H9 (cell line): ENCODE measurements at regions not wholly inside any gene's neighbourhood (a gene's known extent, or its start where the extent isn't known, plus 50 kb on each side); places are given as distances from the start of the nearest gene placed in this dataset.
A peak's percentile ranks its signal among the peaks of the same experiment; 100 is the strongest.

Source experiments
- DNase-seq: peaks from one replicate; pipeline ENCODE4 v3.0.0-alpha.2; 2017
- H2AFZ ChIP-seq: one replicate; pipeline ENCODE4 v1.6.1; 2013; ENCODE audit warnings: mild to moderate bottlenecking, low read length, control low read depth, moderate library complexity
- H2AK5ac ChIP-seq: 2 replicates; pipeline ENCODE4 v1.6.1; 2013; ENCODE audit warnings: low read length, control low read depth, mixed read lengths; ENCODE audit not compliant: insufficient read length
- H2BK120ac ChIP-seq: one replicate; pipeline ENCODE4 v1.6.1; 2013; ENCODE audit warnings: low read depth, mild to moderate bottlenecking, low read length, control low read depth, inconsistent platforms; ENCODE audit not compliant: poor library complexity, severe bottlenecking
- H2BK12ac ChIP-seq: 2 replicates; pipeline ENCODE4 v1.6.1; 2013; ENCODE audit warnings: low read length, control low read depth, mixed read lengths, low read depth; ENCODE audit not compliant: insufficient read length
- H2BK15ac ChIP-seq: 2 replicates; pipeline ENCODE4 v1.6.1; 2013; ENCODE audit warnings: low read depth, low read length, control low read depth
- H2BK20ac ChIP-seq: one replicate; pipeline ENCODE4 v1.6.1; 2013; ENCODE audit warnings: low read depth, mild to moderate bottlenecking, low read length, control low read depth, inconsistent platforms; ENCODE audit not compliant: poor library complexity, severe bottlenecking
- H2BK5ac ChIP-seq: 2 replicates; pipeline ENCODE4 v1.6.1; 2013; ENCODE audit warnings: low read length, control low read depth, mixed read lengths; ENCODE audit not compliant: insufficient read length
- H3K14ac ChIP-seq: 2 replicates; pipeline ENCODE4 v1.6.1; 2013; ENCODE audit warnings: low read length, control low read depth; ENCODE audit not compliant: insufficient read depth
- H3K18ac ChIP-seq: 2 replicates; pipeline ENCODE4 v1.6.1; 2013; ENCODE audit warnings: low read depth, mild to moderate bottlenecking, mixed read lengths, low read length, control low read depth; ENCODE audit not compliant: insufficient read length
- H3K23ac ChIP-seq: 2 replicates; pipeline ENCODE4 v1.6.1; 2013; ENCODE audit warnings: low read length, control low read depth, mixed read lengths, low read depth; ENCODE audit not compliant: insufficient read length
- H3K23me2 ChIP-seq: 2 replicates; pipeline ENCODE4 v1.6.1; 2013; ENCODE audit warnings: low read depth, mild to moderate bottlenecking, mixed read lengths, low read length, control low read depth; ENCODE audit not compliant: insufficient read length, poor library complexity, severe bottlenecking
- H3K27ac ChIP-seq: 2 replicates; pipeline ENCODE4 v1.5.1; 2013; ENCODE audit warnings: low read length, control low read depth, mixed read lengths, low read depth; ENCODE audit not compliant: insufficient read length
- H3K27me3 ChIP-seq: 2 replicates; pipeline ENCODE4 v1.6.1; 2013; ENCODE audit warnings: low read length, control low read depth, inconsistent platforms; ENCODE audit not compliant: insufficient read depth
- H3K4ac ChIP-seq: 2 replicates; pipeline ENCODE4 v1.6.1; 2013; ENCODE audit warnings: low read depth, mild to moderate bottlenecking, control low read depth, inconsistent platforms, low read length, moderate library complexity
- H3K4me1 ChIP-seq: 2 replicates; pipeline ENCODE4 v1.6.1; 2013; ENCODE audit warnings: low read length, control low read depth, inconsistent platforms; ENCODE audit not compliant: insufficient read depth
- H3K4me2 ChIP-seq: 2 replicates; pipeline ENCODE4 v1.6.1; 2013; ENCODE audit warnings: low read length, control low read depth, mixed read lengths; ENCODE audit not compliant: insufficient read length, insufficient read depth
- H3K56ac ChIP-seq: 2 replicates; pipeline ENCODE4 v1.6.1; 2013; ENCODE audit warnings: low read depth, mild to moderate bottlenecking, mixed read lengths, low read length, control low read depth; ENCODE audit not compliant: insufficient read length
- H3K79me1 ChIP-seq: 2 replicates; pipeline ENCODE4 v1.6.1; 2013; ENCODE audit warnings: low read depth, mild to moderate bottlenecking, moderate library complexity, low read length, control low read depth, inconsistent platforms; ENCODE audit not compliant: insufficient read depth, poor library complexity, severe bottlenecking
- H3K79me2 ChIP-seq: 2 replicates; pipeline ENCODE4 v1.6.1; 2013; ENCODE audit warnings: low read length, control low read depth, inconsistent platforms; ENCODE audit not compliant: insufficient read depth
- H3K9ac ChIP-seq: 2 replicates; pipeline ENCODE4 v1.6.1; 2013; ENCODE audit warnings: low read length, control low read depth, mixed read lengths; ENCODE audit not compliant: insufficient read length; ENCODE audit errors: extremely low read depth
- H3K9me3 ChIP-seq: one replicate; pipeline ENCODE4 v1.6.1; 2013; ENCODE audit warnings: low read depth, low read length, inconsistent platforms; ENCODE audit not compliant: control insufficient read depth
- H3T11ph ChIP-seq: one replicate; pipeline ENCODE4 v1.6.1; 2013; ENCODE audit warnings: mild to moderate bottlenecking, low read length, control low read depth, inconsistent platforms
- H4K20me1 ChIP-seq: one replicate; pipeline ENCODE4 v1.6.1; 2013; ENCODE audit not compliant: control insufficient read depth, insufficient read length, insufficient read depth
- H4K5ac ChIP-seq: 2 replicates; pipeline ENCODE4 v1.6.1; 2013; ENCODE audit warnings: low read depth, mild to moderate bottlenecking, mixed read lengths, low read length, control low read depth; ENCODE audit not compliant: insufficient read length
- H4K8ac ChIP-seq: replicated peaks from 2 replicates; pipeline ENCODE4 v1.6.1; 2013; ENCODE audit warnings: low read length, control low read depth, mixed read lengths, low read depth; ENCODE audit not compliant: insufficient read length
- H4K91ac ChIP-seq: 2 replicates; pipeline ENCODE4 v1.6.1; 2013; ENCODE audit warnings: low read depth, mild to moderate bottlenecking, moderate library complexity, mixed read lengths, low read length, control low read depth; ENCODE audit not compliant: insufficient read length
- H3K27ac Mint-ChIP-seq, 3 experiments: 2 replicates in 2 of 3; 3 replicates in 1 of 3; pipeline ENCODE4 v1.8.0; 2020 to 2021; ENCODE audit warnings: mixed read lengths in 3 of 3, mild to moderate bottlenecking in 1 of 3, moderate library complexity in 1 of 3
- H3K27me3 Mint-ChIP-seq: 2 replicates; pipeline ENCODE4 v1.8.0; 2021; ENCODE audit warnings: low read depth, mild to moderate bottlenecking, moderate library complexity, mixed read lengths
- H3K36me3 Mint-ChIP-seq, 3 experiments: 2 replicates in 2 of 3; 3 replicates in 1 of 3; pipeline ENCODE4 v1.8.0; 2020 to 2021; ENCODE audit warnings: low read depth in 3 of 3, mixed read lengths in 3 of 3; ENCODE audit not compliant: insufficient read depth in 1 of 3
- H3K4me1 Mint-ChIP-seq, 2 experiments: 2 replicates each; pipeline ENCODE4 v1.8.0; 2020; ENCODE audit warnings: mixed read lengths in 2 of 2
- H3K4me3 Mint-ChIP-seq, 2 experiments: 2 replicates in 1 of 2; 3 replicates in 1 of 2; pipeline ENCODE4 v1.8.0; 2020 to 2021; ENCODE audit warnings: mild to moderate bottlenecking in 2 of 2, mixed read lengths in 2 of 2, moderate library complexity in 1 of 2
- H3K9me3 Mint-ChIP-seq, 2 experiments: 2 replicates in 1 of 2; 3 replicates in 1 of 2; pipeline ENCODE4 v1.8.0; 2020; ENCODE audit warnings: mild to moderate bottlenecking in 2 of 2, mixed read lengths in 2 of 2, moderate library complexity in 1 of 2
- CTCF ChIP-seq: fragments of 200-600 bp; sonication (generic); conservative IDR thresholded peaks from 3 replicates; pipeline ENCODE4 v1.8.0; 2021; ENCODE audit warnings: antibody characterized with exemption, mild to moderate bottlenecking
- WGBS: extraction: QIAGEN DNeasy Blood & Tissue Kit; methylation state at CpG from one replicate; pipeline ENCODE4 v1.1.7; 2013; ENCODE audit warnings: missing lambda C conversion rate, low lambda C conversion rate, mixed read lengths; ENCODE audit not compliant: insufficient read length; ENCODE audit errors: extremely low coverage; 5-methylcytosine and 5-hydroxymethylcytosine counted together

- Histone ChIP-seq H2BK20ac (no peak overlapping the region), H3K9me3 (peaks cover 17% of the 10 kb centered on the region), H3K14ac (no peak overlapping the region), H3K4me1 (no peaks in the 10 kb centered on the region; the same call in 1 of the 2 replicates), H3K9ac (no peak overlapping the region), H4K8ac (no peak overlapping the region), H3T11ph (no peak overlapping the region), H3K4me2 (no peak overlapping the region), H3K18ac (no peak overlapping the region), H3K56ac (no peak overlapping the region), H3K79me2 (0 out of 2 replicates have a peak, but pooled peaks cover 2% of the 10 kb centered on the region), H2BK5ac (no peak overlapping the region), H4K20me1 (no peaks in the 10 kb centered on the region), H4K91ac (no peak overlapping the region), H2AK5ac (no peak overlapping the region), H3K27ac (no peak overlapping the region), H2BK15ac (no peak overlapping the region), H3K79me1 (no peaks in the 10 kb centered on the region), H3K23me2 (no peaks in the 10 kb centered on the region), H2AFZ (no peak overlapping the region), H4K5ac (no peak overlapping the region), H2BK120ac (no peak overlapping the region), H3K23ac (no peak overlapping the region), H3K27me3 (no peaks in the 10 kb centered on the region), H2BK12ac (no peak overlapping the region), H3K4ac (no peak overlapping the region)
- WGBS = 100% methylated on average over 1 of the region's 6 CpGs
- Mint-ChIP-seq H3K27ac (peak overlapping the region in 1 of 3 experiments; percentile 76; a peak in 1 of 7 replicates), H3K4me1 (peaks cover 3% of the 10 kb centered on the region in 2 experiments; a peak in 2 of 4 replicates), H3K9me3 (peaks cover 35 to 37% of the 10 kb centered on the region in 2 experiments), H3K4me3 (no peak overlapping the region), H3K36me3 (peaks cover 18 to 36% (median 30%) of the 10 kb centered on the region in 3 experiments), H3K27me3 (peaks cover 2% of the 10 kb centered on the region; the same call in 1 of the 2 replicates)
- no peak for TF ChIP-seq CTCF
- DNase-seq = no peak
Observed at GRCh38 chr2:62286089-62286785, 90.3 kb downstream of the B3GNT2 start.
